ENCODE measurements at regions not wholly inside any gene's neighbourhood (a gene's known extent, or its start where the extent isn't known, plus 50 kb on each side); places are given as distances from the start of the nearest gene placed in this dataset.

- TF ChIP-seq, protein P1, sequence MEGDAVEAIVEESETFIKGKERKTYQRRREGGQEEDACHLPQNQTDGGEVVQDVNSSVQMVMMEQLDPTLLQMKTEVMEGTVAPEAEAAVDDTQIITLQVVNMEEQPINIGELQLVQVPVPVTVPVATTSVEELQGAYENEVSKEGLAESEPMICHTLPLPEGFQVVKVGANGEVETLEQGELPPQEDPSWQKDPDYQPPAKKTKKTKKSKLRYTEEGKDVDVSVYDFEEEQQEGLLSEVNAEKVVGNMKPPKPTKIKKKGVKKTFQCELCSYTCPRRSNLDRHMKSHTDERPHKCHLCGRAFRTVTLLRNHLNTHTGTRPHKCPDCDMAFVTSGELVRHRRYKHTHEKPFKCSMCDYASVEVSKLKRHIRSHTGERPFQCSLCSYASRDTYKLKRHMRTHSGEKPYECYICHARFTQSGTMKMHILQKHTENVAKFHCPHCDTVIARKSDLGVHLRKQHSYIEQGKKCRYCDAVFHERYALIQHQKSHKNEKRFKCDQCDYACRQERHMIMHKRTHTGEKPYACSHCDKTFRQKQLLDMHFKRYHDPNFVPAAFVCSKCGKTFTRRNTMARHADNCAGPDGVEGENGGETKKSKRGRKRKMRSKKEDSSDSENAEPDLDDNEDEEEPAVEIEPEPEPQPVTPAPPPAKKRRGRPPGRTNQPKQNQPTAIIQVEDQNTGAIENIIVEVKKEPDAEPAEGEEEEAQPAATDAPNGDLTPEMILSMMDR (IDR thresholded peaks at IDR 0.05): no peak
- TF ChIP-seq EZH2 (IDR thresholded peaks at IDR 0.05): no peak
Observed at GRCh38 chr12:87200289-87200979, 828.8 kb downstream of the C12orf50 start.
